ENCODE measurements at regions not wholly inside any gene's neighbourhood (a gene's known extent, or its start where the extent isn't known, plus 50 kb on each side); places are given as distances from the start of the nearest gene placed in this dataset.

- intact Hi-C loops (cut with DNase I; ENCODE audit: low total_unique reads), result no loop called here
- no peaks in the 10 kb centered on the region for H3K9me3 ChIP-seq
Measured at GRCh38 chr18:50494569-50494968, 65.3 kb upstream of the MAPK4 start.

GRCh38 chr18:50506362-50506761 lies 53.5 kb upstream of the MAPK4 start:
- no peaks in the 10 kb centered on the region for H3K36me3 ChIP-seq
- H3K4me1 ChIP-seq, result no peaks in the 10 kb centered on the region
- DNase-seq (no peak), ATAC-seq (no peak)
- no peak overlapping the region for H3K4me3 ChIP-seq
- TF ChIP-seq CTCF (IDR thresholded peaks at IDR 0.05 in 4 of 5, conservative IDR thresholded peaks at IDR 0.05 in 1 of 5), result no peak
- no peak for TF ChIP-seq POLR2A (IDR thresholded peaks at IDR 0.05)
- H3K27ac ChIP-seq, result no peak overlapping the region
- H3K9me3 ChIP-seq, result no peaks in the 10 kb centered on the region
- no peaks in the 10 kb centered on the region for H3K27me3 ChIP-seq
- in situ Hi-C loops (cut with MboI; ENCODE audit: low sequenced_read_pairs in 4 of 4) (loop anchor here (10.0 to 25.0 kb wide), 2 partner anchors 278 to 281 kb away; no protein-coding TSS in a partner anchor), intact Hi-C loops (cut with DNase I; ENCODE audit: low total_unique reads) (loop anchor here (2.0 kb wide), 1 partner anchor 360 kb away; no protein-coding TSS in a partner anchor)

More at GRCh38 chr18:50494569-50494968, 65.3 kb upstream of the MAPK4 start:
- Histone ChIP-seq H3K36me3 (no peaks in the 10 kb centered on the region), H3K27me3 (no peaks in the 10 kb centered on the region), H3K4me3 (no peak overlapping the region), H3K27ac (no peak overlapping the region), H3K4me1 (no peaks in the 10 kb centered on the region)
- no peak for ATAC-seq
- in situ Hi-C loops (cut with MboI; ENCODE audit: low sequenced_read_pairs in 4 of 4), result no loop called here
- no peak for DNase-seq
- no peak for TF ChIP-seq CTCF (IDR thresholded peaks at IDR 0.05 in 4 of 5, conservative IDR thresholded peaks at IDR 0.05 in 1 of 5)
- TF ChIP-seq POLR2A (IDR thresholded peaks at IDR 0.05), result no peak

GRCh38 chr18:50507120-50507590 lies 52.7 kb upstream of the MAPK4 start:
- intact Hi-C loops (cut with DNase I; ENCODE audit: low total_unique reads) (loop anchor here (1.0 to 2.0 kb wide), 3 partner anchors 152 to 360 kb away; no protein-coding TSS in a partner anchor), in situ Hi-C loops (cut with MboI; ENCODE audit: low sequenced_read_pairs in 4 of 4) (loop anchor here (10.0 to 25.0 kb wide), 2 partner anchors 278 to 280 kb away; no protein-coding TSS in a partner anchor)
- Histone ChIP-seq H3K36me3 (no peaks in the 10 kb centered on the region), H3K27me3 (no peaks in the 10 kb centered on the region), H3K9me3 (no peaks in the 10 kb centered on the region), H3K27ac (no peak overlapping the region), H3K4me1 (no peaks in the 10 kb centered on the region), H3K4me3 (no peak overlapping the region)
- TF ChIP-seq CTCF (IDR thresholded peaks at IDR 0.05 in 4 of 5, conservative IDR thresholded peaks at IDR 0.05 in 1 of 5) (peak; percentile 43 to 72 (median 66)), POLR2A (IDR thresholded peaks at IDR 0.05) (no peak)
- ATAC-seq (peak; percentile 69 to 85), DNase-seq (peak in 1 of 2 donors; percentile 33)

GRCh38 chr18:50508228-50508627 lies 51.7 kb upstream of the MAPK4 start:
- Histone ChIP-seq H3K36me3 (no peaks in the 10 kb centered on the region), H3K9me3 (no peaks in the 10 kb centered on the region)
- in situ Hi-C loops (cut with MboI; ENCODE audit: low sequenced_read_pairs in 4 of 4), result loop anchor here (10.0 to 25.0 kb wide), 2 partner anchors 277 to 279 kb away; no protein-coding TSS in a partner anchor

More at GRCh38 chr18:50508228-50508627, 51.7 kb upstream of the MAPK4 start:
- Histone ChIP-seq H3K27me3 (no peaks in the 10 kb centered on the region), H3K4me3 (no peak overlapping the region), H3K27ac (no peak overlapping the region), H3K4me1 (no peaks in the 10 kb centered on the region)
- TF ChIP-seq POLR2A (IDR thresholded peaks at IDR 0.05) (no peak), CTCF (IDR thresholded peaks at IDR 0.05 in 4 of 5, conservative IDR thresholded peaks at IDR 0.05 in 1 of 5) (no peak)
- DNase-seq (no peak), ATAC-seq (no peak)
- intact Hi-C loops (cut with DNase I; ENCODE audit: low total_unique reads), result no loop called here
